Putamen (tissue), 1 donor: ENCODE measurements at regions not wholly inside any gene's neighbourhood (a gene's known extent, or its start where the extent isn't known, plus 50 kb on each side); places are given as distances from the start of the nearest gene placed in this dataset.
A peak's percentile ranks its signal among the peaks of the same experiment; 100 is the strongest.

Experiments
- DNase-seq: peaks from one replicate; pipeline ENCODE4 v3.0.0-alpha.2; 2016; ENCODE audit warnings: low spot score

GRCh38 chr3:159818997-159819500 is 169.6 kb upstream of the IL12A start:
- no peak for DNase-seq

GRCh38 chr3:159819676-159820075 is 169.0 kb upstream of the IL12A start:
- DNase-seq, result no peak

- DNase-seq, result no peak
These were observed 167.5 kb upstream of the IL12A start for GRCh38 chr3:159821110-159821509.

DNA sequence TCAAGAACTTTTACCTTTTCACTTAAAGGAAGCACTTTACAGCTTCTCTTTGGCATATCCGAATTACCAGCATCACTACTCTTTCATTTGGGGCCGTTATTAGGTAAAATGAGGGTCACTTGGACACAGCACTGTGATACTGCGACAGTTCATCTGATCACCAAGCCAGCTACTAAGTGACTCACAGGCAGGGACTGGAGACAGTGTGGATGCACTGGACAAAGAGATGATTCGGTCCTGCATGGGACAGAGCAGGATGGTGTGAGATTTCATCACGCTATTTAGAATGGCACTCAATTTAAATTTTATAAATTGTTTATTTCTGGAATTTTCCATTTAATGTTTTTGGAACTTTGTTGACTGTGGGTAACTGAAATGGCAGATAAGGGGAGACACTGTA is 166.9 kb upstream of the IL12A start:
- DNase-seq, result no peak

- no peak for DNase-seq
These were observed 164.9 kb upstream of the IL12A start for GRCh38 chr3:159823780-159824179.

DNA sequence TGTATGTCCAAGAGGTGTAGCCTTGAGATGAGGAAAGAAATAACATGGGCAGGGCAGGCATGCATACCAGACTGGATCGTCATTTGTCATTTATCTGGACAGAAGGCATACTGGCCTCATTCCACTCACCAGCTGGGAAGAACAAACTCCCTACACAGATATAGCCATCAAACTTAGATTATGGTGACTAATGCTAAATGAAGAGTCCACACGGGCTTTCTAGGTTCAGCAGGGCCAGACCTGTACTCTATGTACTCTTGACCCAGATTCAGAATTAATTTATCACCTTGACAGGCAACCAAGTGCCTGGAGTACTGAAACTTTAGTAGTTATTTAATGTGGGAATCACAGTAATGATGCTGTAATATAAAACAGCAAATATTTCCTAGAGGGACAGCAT is 164.3 kb upstream of the IL12A start:
- DNase-seq, result no peak

GRCh38 chr3:159825216-159825854 is 163.3 kb upstream of the IL12A start:
- no peak for DNase-seq

- no peak for DNase-seq
These were observed 160.1 kb upstream of the IL12A start for GRCh38 chr3:159828542-159828943.

- no peak for DNase-seq
These were observed 159.6 kb upstream of the IL12A start for GRCh38 chr3:159829056-159829455.

GRCh38 chr3:159829539-159830227 is 159.0 kb upstream of the IL12A start:
- DNase-seq, result no peak

GRCh38 chr3:159830523-159831154 is 158.0 kb upstream of the IL12A start:
- no peak for DNase-seq

DNA sequence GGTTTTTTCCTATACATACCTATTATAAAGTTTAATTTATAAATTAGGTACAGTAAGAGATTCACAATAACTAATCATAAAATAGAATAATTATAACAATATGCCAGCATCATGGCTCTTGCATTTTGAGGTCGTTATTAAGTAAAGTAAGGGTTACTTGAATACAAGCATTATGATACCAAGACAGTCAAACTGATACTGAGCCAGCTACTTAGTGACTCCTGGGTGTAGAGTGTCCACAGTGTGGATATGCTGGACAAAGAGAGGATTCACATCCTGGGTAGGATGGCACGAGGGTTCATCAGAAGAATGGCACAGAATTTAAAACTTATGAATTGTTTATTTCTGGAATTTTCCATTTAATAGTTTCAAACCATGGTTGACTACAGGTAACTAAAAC is 157.2 kb upstream of the IL12A start:
- DNase-seq, result no peak

DNA sequence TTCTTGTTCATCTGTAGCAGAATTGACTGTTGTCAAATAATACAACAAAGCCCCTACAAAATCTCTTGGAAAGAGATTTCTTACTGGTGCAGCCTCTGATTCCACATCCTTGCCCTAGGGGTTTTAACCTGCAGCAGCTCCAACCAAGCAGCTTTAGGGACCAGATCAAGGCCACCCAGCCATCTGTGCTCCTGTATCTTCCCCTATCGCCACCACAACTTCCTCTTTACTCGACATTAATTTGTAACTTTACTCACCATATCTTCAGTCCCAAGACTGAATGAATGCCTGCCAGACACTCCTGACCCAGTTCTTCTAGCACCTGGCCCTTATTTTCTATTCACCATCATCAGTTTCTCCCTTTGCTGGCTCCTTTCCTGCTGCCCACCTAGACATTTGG is 156.6 kb upstream of the IL12A start:
- DNase-seq, result no peak

GRCh38 chr3:159835126-159835525 is 153.5 kb upstream of the IL12A start:
- DNase-seq, result no peak

- DNase-seq, result no peak
These were observed 150.9 kb upstream of the IL12A start for GRCh38 chr3:159837725-159838124.

DNA sequence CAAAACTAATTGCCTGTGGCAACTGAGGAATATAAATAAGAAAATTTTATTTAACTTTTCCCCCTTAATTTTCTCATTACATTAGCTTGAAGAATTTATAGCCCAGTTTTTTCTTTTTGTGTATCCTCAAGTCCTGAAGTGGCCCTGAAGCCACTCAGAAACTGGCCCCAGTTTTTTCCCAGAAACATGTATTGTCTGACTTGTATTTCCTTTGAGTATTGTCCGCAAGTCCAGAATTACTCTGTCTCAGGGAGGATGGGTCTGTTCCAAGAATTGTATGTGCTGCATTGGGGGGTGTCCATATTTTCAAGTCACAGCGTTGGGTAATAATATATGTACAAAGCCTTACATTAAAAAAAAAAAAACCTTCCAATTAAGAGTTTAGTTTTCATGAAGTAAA is 149.7 kb upstream of the IL12A start:
- no peak for DNase-seq

DNA sequence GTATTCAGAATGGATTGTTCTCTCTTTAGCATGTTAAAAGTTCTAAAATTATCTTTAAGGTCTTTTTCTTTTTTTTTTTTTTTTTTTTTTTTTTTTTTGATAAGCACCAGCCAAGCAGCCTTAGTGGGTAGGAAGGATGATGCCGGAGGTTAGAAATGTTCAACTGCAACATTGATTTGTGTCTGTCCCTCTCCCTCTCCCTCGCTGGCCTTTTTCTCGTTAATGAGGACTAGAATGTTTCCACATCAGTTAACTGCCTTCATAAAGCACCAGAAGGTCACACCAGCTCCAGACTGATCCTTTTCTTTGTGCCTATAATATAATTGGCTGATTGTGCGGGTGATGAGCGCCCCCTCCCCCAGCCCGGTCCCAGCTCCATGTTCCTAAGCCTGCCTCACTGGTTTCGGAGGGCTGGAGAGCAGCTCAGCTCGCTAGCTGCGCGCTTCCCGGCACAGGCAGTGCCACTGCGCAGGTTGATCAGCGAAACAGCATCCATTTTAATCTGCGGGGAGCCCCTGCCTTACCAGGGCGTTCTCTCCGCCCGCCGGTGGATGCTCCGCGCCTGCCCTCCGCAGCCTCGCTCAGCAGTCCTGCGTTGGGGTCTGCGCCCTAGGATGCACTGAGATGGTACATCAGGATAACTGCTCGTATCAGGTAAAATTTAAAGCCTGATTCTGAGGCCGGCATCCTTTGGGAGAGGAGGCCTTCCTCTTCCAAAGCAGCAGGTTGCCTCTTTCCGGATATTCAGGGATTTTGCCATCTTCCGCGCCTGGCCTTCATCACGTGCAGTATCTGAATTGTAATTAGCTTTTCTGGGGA is 148.9 kb upstream of the IL12A start, which contains the start of gene SCHIP1:
Gene SCHIP1 (plus strand): TSS at position 301 of the 819 bp plus-strand sequence.
- DNase-seq, result peak; percentile 94

- no peak for DNase-seq
These were observed 147.8 kb upstream of the IL12A start for GRCh38 chr3:159840703-159841299.

DNA sequence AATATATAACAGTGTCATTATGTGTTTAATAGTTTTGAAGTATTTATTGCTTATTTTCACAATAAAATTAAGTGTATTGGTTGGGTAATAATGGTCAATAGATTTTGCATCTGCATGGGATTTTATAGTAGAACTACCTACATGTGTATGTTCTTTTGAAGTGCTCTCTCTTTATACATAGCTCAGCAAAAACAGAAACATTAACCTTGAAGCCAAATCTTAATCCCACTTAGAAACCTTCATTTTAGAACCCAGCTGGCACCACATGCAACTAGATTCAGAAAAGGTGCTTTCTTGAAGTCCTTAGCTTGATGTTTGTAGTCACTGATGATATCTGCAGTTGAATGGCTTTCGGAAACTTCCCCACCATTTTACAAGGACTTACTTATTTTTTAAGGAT is 146.9 kb upstream of the IL12A start:
- DNase-seq, result no peak

DNA sequence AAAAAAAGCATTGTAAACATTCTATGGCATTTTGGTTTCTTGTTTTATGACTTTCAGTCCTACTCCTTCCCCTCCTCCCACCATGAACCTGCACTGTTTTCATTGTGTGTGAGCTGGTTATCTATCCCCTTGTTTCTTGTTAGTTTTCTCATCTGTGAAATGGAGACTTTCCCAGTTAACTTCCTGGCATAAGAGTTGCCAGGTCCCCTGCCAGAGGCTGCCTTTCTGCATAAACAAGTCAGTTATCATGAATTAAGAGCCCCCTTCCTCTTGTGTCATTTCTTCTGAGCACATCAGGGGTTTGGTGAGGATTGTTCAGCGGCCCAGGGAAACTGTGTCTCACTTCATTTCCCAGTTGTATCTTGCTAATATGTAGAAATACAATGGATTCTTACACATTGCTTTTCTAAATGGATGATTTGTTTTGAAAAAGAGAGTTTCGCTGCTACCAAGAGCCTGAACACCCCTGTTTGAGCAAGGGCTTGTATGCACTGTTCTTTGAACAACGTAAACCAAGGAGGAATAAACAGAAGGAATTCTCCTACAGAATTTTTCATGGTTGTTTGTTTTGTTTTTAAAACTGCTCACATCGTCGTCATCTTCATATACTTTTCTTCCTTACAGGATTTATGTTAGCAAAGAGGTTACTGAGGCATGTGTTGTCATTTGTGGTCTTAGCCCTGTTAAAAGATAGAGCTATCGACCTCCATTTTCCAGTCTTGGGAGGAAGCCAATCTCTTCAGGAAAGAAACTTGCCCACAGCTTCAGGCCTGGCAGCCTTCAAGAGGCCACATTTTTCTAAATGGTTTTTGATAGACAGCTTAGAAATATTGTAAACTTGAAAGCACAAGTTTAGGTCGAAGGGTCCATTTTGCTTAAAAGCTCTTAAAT is 144.6 kb upstream of the IL12A start:
- no peak for DNase-seq

DNA sequence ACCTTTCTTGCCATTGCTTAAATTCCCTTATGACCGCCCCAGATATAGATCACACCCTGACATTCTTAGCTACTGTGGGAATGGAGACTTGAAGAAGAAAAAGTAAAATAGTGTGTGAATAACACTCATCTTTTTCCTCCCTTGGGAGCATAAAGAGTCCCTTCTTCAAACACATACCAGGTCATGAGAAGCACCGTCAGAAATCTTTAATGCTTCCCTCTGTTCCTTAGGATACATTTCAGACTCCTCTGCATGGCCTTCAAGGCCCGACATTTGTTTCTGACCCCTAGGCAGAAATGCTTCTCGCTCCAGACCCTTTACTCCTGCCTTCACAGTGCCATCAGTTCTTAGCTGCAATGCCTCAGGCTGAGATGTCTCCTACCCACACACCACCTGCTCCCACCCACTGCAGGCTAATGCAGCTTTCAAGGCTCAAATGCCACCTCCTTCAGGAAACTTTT is 143.8 kb upstream of the IL12A start:
- no peak for DNase-seq
